Loucy (cell line): ENCODE measurements at regions not wholly inside any gene's neighbourhood (a gene's known extent, or its start where the extent isn't known, plus 50 kb on each side); places are given as distances from the start of the nearest gene placed in this dataset.

Experiments
- H2AFZ ChIP-seq: fragments of 200-600 bp; sonication (generic); 2 replicates; pipeline ENCODE4 v1.6.0; 2016; ENCODE audit warnings: antibody characterized with exemption, mild to moderate bottlenecking, low read length, moderate library complexity
- H3F3A ChIP-seq: fragments of 200-600 bp; 2 replicates; pipeline ENCODE4 v1.6.0; 2016; ENCODE audit warnings: antibody characterized with exemption, low read depth, mild to moderate bottlenecking
- H3K27me3 ChIP-seq: fragments of 200-600 bp; sonication (generic); 2 replicates; pipeline ENCODE4 v1.6.1; 2014; ENCODE audit warnings: low read length, mild to moderate bottlenecking; ENCODE audit not compliant: insufficient read depth, poor library complexity, severe bottlenecking
- H3K36me3 ChIP-seq: fragments of 200-600 bp; sonication (generic); 2 replicates; pipeline ENCODE4 v1.6.1; 2016; ENCODE audit warnings: low read length; ENCODE audit not compliant: insufficient read depth
- H3K4me1 ChIP-seq: fragments of 200-600 bp; sonication (generic); 2 replicates; pipeline ENCODE4 v1.5.1; 2014; ENCODE audit warnings: low read length, mild to moderate bottlenecking; ENCODE audit not compliant: insufficient read depth, poor library complexity, severe bottlenecking
- H3K4me2 ChIP-seq: fragments of 200-600 bp; sonication (generic); 2 replicates; pipeline ENCODE4 v1.6.0; 2014; ENCODE audit warnings: antibody characterized with exemption, low read length, low read depth, mild to moderate bottlenecking; ENCODE audit not compliant: poor library complexity, severe bottlenecking
- H3K4me3 ChIP-seq: fragments of 200-600 bp; sonication (generic); 2 replicates; pipeline ENCODE4 v1.5.1; 2014; ENCODE audit warnings: low read length, mild to moderate bottlenecking, mixed read lengths; ENCODE audit not compliant: poor library complexity, severe bottlenecking
- H3K79me2 ChIP-seq: fragments of 200-600 bp; sonication (generic); 2 replicates; pipeline ENCODE4 v1.6.1; 2014; ENCODE audit warnings: low read length; ENCODE audit not compliant: insufficient read depth
- H3K9ac ChIP-seq: fragments of 200-600 bp; sonication (generic); 2 replicates; pipeline ENCODE4 v1.6.0; 2014; ENCODE audit warnings: mild to moderate bottlenecking, low read depth, low read length, moderate library complexity; ENCODE audit not compliant: poor library complexity, severe bottlenecking
- H3K9me2 ChIP-seq: fragments of 200-600 bp; sonication (generic); replicated peaks from 2 replicates; pipeline ENCODE4 v1.6.1; 2016; ENCODE audit warnings: low read depth, low read length, mixed read lengths
- H3K9me3 ChIP-seq: fragments of 200-600 bp; sonication (generic); 2 replicates; pipeline ENCODE4 v1.6.1; 2014; ENCODE audit warnings: mild to moderate bottlenecking, antibody characterized with exemption, low read length, low read depth; ENCODE audit not compliant: insufficient read depth
- H4K20me1 ChIP-seq: fragments of 200-600 bp; sonication (generic); 2 replicates; pipeline ENCODE4 v1.6.0; 2014; ENCODE audit warnings: antibody characterized with exemption, low read length, mild to moderate bottlenecking; ENCODE audit not compliant: insufficient read depth, poor library complexity, severe bottlenecking
- EZH2phosphoT487 ChIP-seq: fragments of 200-600 bp; IDR thresholded peaks from 2 replicates; pipeline ENCODE4 v1.6.1; 2018; ENCODE audit warnings: antibody characterized with exemption, mild to moderate bottlenecking, moderate library complexity, borderline replicate concordance
- TF ChIP-seq, protein P1 (sequence below): fragments of 200-600 bp; sonication (generic); conservative IDR thresholded peaks from 2 replicates; pipeline ENCODE4 v1.5.1; 2014; ENCODE audit warnings: mild to moderate bottlenecking, antibody characterized with exemption, low read length

- H3K79me2 ChIP-seq: no peaks in the 10 kb centered on the region
- H2AFZ ChIP-seq: no peak overlapping the region
- no peak overlapping the region for H3K4me3 ChIP-seq
- no peaks in the 10 kb centered on the region for H3F3A ChIP-seq
- H3K9me3 ChIP-seq: no peaks in the 10 kb centered on the region
- H3K27me3 ChIP-seq: no peaks in the 10 kb centered on the region
- TF ChIP-seq EZH2phosphoT487: no peak
- TF ChIP-seq, protein P1, sequence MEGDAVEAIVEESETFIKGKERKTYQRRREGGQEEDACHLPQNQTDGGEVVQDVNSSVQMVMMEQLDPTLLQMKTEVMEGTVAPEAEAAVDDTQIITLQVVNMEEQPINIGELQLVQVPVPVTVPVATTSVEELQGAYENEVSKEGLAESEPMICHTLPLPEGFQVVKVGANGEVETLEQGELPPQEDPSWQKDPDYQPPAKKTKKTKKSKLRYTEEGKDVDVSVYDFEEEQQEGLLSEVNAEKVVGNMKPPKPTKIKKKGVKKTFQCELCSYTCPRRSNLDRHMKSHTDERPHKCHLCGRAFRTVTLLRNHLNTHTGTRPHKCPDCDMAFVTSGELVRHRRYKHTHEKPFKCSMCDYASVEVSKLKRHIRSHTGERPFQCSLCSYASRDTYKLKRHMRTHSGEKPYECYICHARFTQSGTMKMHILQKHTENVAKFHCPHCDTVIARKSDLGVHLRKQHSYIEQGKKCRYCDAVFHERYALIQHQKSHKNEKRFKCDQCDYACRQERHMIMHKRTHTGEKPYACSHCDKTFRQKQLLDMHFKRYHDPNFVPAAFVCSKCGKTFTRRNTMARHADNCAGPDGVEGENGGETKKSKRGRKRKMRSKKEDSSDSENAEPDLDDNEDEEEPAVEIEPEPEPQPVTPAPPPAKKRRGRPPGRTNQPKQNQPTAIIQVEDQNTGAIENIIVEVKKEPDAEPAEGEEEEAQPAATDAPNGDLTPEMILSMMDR: no peak
- H3K4me2 ChIP-seq: no peak overlapping the region
- no peak overlapping the region for H3K9ac ChIP-seq
- H3K9me2 ChIP-seq: no peaks in the 10 kb centered on the region
- no peaks in the 10 kb centered on the region for H3K36me3 ChIP-seq
- no peaks in the 10 kb centered on the region for H4K20me1 ChIP-seq
- no peaks in the 10 kb centered on the region for H3K4me1 ChIP-seq
Observed at GRCh38 chr2:177051278-177051677, 161.3 kb upstream of the HNRNPA3 start.

- Histone ChIP-seq H3K27me3 (no peaks in the 10 kb centered on the region), H3K9me2 (no peaks in the 10 kb centered on the region)
Observed at GRCh38 chr2:177052471-177052870, 160.1 kb upstream of the HNRNPA3 start.

DNA sequence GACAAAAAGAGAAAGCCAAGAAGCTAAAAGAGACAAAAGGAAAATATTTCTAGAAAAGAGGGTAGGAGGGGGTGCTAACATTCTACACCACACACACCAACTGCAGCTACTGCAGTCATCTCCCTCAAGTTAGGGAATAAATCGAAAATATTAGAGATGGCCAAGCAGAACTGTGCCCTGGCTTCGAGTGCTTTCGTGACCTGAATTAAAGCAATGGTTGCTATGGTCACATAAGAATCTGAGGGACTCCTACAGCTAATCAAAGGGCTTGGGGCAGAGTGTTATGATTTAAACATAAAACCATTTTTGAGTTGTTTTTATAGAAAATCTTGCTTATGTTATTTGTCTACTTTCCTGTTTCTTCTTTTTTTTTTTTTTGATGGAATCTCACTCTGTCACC lies 159.6 kb upstream of the HNRNPA3 start:
- Histone ChIP-seq H3K27me3 (no peaks in the 10 kb centered on the region), H3F3A (no peaks in the 10 kb centered on the region), H3K36me3 (no peaks in the 10 kb centered on the region), H3K4me3 (no peak overlapping the region), H3K9me3 (no peaks in the 10 kb centered on the region), H2AFZ (no peak overlapping the region), H3K79me2 (no peaks in the 10 kb centered on the region), H3K4me2 (no peak overlapping the region), H3K9me2 (no peaks in the 10 kb centered on the region), H4K20me1 (no peaks in the 10 kb centered on the region), H3K9ac (no peak overlapping the region), H3K4me1 (no peaks in the 10 kb centered on the region)
- no peak for TF ChIP-seq EZH2phosphoT487
- TF ChIP-seq, protein P1: no peak

More at GRCh38 chr2:177052471-177052870, 160.1 kb upstream of the HNRNPA3 start:
- TF ChIP-seq, protein P1: no peak
- TF ChIP-seq EZH2phosphoT487: no peak
- no peak overlapping the region for H3K9ac ChIP-seq
- H3K9me3 ChIP-seq: no peaks in the 10 kb centered on the region
- no peaks in the 10 kb centered on the region for H3K79me2 ChIP-seq
- H3K4me1 ChIP-seq: no peaks in the 10 kb centered on the region
- no peaks in the 10 kb centered on the region for H3F3A ChIP-seq
- no peak overlapping the region for H2AFZ ChIP-seq
- no peak overlapping the region for H3K4me2 ChIP-seq
- H3K36me3 ChIP-seq: no peaks in the 10 kb centered on the region
- no peak overlapping the region for H3K4me3 ChIP-seq
- H4K20me1 ChIP-seq: no peaks in the 10 kb centered on the region
